GM21737 (cell line): ENCODE measurements at regions not wholly inside any gene's neighbourhood (a gene's known extent, or its start where the extent isn't known, plus 50 kb on each side); places are given as distances from the start of the nearest gene placed in this dataset.
"Not testable (repeated sequence)": the region's sequence is repeated elsewhere in the genome, so short reads cannot be mapped to it uniquely, and the experiment has no call there.

ENCODE experiments used
- ATAC-seq: cut with Tn5 transposase; IDR thresholded peaks from one replicate; pipeline ENCODE4 v1.9.1; 2021; ENCODE audit warnings: mild to moderate bottlenecking, moderate library complexity; ENCODE audit not compliant: unreplicated experiment

DNA sequence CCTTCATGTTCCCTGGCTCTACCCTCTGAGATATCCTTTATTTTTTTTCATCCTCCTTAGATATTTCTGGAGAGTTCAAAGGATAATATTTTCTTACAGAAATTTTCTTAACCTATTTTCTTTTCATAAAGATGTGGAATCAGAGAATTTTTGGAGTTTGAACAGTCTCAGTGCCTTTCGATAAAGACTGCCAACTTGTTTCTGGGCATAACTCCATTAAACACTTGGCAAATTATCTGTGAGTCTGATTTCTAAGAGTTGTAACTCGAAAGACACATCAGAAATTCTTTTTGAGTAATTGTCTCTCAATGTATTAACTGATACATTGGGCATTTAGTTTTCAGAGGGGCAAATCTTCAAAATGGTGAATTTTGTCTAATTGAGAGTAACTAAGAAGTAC is 1255.6 kb downstream of the NCAM2 start:
- no peak for ATAC-seq

DNA sequence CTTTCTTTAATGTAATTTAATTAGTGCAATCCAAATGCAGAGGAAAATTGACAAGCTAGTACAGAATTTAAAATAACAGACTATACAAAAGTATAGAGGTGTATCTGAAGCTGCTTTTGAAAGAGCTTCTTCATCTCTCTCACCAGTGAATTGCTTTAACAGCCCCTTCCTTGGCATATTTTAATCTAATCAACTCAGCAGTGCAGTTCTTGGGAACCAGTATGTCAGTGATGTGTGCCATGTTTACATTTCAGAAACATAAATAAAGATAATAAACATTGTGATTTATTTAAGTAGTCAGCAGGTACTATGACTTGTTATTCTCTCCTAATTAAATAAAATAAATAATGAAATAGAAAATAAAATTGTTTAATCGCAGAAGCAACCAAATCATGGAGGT is 1260.6 kb downstream of the NCAM2 start:
- no peak for ATAC-seq

DNA sequence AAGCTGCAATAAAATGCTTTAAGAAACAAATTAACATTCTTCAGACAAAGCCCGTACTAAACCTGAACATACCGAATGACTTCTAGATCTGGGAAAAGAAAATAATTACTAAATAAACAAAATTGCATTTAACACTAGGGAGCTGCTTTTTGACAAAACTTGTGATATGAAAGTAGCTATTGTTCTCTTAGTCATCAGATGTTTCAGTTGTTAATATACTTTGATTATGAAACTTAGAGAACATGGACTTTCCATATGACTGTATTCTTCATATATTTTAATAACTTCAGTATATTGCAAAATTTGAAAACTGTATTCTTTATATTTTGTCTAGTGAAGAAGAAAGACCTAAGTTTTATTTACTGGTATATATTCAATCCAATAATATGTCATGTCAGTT is 1262.1 kb downstream of the NCAM2 start:
- no peak for ATAC-seq

DNA sequence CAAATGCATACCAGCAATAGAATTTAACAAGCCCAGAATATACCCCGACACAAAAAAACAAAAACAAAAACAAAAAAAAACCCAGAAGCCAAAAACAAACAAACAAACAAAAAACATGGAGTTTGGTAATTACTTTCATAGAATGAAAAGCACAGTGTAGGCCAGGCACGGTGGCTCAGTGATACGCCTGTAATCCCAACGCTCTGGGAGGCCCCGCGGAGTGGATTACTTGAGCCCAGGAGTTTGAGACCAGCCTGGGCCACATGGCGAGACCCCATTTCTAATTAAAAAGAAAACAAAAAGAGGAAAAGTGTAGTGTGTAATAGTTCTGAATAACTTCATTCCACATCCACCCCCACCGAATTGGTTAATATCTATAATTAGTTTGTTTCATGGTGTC is 1265.7 kb downstream of the NCAM2 start:
- ATAC-seq: no peak

DNA sequence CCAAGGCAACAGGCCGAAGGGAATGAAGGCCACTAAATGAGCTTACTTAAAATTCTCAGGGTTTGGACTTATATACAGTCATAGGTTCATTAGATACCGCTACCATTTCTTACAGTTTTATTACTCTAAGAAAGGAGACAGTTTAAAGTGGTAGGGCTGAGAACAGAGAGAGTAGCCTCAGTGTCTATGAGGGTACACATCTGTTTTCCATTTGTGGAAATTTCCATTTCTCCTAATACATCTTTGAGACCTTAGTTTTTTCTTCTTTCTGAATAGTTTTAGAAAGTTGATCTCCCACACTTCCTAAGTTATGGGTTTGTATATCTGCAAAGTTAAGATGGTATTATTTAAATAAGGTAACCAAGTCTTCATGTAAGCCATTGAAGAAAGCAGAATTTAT is 1279.1 kb downstream of the NCAM2 start:
- no peak for ATAC-seq

DNA sequence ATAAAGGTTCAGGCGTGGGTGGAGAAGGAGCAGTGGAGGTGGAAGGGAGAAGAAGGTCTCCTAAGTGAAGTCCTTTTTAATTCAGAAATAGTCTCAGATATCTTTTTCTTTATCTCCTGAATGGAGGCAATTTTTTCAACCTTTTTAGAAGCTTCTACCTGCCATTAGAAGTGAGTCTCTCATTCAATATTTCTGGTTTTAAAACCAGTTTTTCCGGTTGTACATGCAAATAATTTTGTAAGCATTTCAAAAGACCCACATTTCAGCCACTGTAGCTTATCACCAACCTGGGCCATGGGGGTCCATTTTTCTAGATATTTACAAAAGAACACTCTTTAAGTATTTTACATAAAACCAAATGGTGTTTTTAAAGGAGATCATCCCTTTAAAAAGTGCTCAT is 1280.2 kb downstream of the NCAM2 start:
- ATAC-seq: no peak

DNA sequence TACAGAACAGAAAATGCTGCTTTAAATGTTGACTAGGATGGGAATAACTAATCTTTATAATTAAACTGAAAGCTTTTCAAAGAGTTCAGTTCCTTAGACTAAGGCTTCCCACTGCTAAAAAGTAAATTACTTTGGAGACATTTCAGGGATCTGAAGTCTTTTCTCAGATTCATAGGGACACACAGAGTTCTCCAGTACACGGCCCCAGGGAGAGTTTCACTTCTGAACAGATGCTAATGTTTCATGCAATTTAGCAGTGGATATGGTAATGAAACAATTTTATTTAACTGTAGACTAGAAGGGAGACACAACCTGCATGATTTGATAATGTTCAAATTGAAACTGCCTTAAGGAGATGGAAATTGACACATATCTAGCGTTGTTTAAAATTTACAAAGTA is 1282.6 kb downstream of the NCAM2 start:
- no peak for ATAC-seq

DNA sequence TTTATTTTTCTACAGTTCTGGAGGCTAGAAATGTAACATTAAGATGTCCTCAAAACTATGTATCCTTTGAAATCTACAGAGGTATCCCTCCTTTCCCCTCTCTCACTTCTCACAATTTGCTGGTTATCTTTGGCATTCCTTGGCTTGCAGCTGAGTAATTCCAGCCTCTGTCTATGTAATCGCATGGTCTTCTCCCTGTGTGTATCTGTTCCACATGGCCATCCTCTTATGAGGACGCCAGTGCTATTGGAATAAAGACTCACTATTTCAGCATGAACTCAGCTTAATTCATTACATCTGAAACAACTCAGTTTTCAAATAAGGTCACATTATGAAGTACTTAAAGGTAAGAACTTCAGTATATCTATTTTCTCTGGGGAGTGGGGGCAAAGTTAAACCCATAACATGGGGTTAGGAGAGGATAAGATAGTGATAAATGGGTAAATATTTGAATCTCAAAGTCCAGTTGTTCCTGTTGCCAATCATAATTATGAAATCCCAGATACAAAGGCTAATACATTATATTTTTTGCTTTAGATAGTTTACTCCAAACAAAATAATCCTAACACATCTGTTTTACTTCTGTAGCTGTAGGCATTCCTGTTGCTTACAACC is 1290.8 kb downstream of the NCAM2 start:
- no peak for ATAC-seq

DNA sequence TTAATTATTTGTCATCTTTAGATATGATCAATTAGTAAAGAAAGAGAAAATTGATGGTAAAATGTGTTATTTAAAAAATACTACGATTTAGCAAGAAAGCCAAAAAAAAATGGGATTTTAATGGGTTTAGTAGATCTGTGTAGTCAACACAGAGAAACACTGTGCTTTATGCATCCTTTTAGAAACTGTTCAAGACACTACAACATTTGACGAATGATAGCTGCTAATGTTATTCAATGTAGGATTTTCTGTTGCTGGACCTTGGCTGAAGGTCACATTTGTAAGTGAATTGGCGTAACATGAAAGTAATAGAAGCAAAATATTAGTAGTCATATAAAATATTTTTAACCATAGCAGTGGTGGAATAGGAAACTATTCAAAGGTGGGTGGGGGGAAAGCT is 1293.9 kb downstream of the NCAM2 start:
- ATAC-seq: no peak

DNA sequence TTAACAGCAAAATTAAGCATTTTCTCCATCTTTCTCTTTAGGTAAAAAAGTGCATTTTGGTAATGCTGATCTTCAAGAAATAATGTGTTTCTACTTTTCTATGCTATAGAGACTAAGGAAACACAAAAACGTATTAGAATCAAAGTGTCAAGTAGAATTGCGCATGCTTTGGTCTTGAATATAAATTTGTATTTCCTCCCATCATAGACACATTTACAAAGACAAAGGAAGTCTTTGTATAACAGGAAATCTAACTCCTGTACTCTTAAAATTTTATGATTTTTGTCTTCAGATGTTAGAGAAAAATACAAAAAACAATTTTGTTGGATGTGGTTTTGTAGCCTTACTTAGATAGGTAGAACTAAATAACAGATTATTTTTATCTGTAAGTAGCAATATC is 1299.4 kb downstream of the NCAM2 start:
- no peak for ATAC-seq

DNA sequence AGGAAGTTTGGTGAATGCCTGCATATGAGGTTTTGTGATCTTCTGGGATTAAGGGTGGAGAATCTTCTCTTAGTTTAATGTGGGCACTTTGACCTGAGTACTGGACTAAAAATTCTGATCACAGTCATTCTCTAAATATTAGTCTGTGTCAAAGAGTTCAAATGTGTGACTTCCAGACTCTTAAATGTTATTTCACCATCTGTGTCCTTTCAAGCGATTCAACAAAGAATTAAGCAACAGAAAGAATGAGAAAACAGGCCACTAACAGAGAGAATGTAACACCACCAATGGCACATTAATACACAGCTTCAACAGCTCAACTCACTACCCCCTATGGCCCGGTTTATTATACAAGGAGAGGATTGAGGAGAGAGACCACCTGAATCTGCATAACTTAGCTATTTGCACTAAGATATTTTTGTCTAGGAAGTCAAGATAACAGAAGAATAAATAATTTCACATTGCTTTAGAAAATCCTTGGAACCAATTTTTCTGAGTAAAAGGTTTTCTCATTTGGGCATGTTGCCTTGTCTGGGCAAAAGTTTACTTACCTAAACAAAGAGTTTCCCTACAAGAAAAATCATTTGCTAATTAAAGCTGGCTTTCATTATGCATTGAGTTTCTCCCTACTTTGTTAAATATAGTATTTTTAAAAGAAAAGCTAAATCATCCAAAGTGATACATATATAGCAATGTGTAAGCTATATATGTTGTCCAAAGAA is 1313.7 kb downstream of the NCAM2 start:
- no peak for ATAC-seq

DNA sequence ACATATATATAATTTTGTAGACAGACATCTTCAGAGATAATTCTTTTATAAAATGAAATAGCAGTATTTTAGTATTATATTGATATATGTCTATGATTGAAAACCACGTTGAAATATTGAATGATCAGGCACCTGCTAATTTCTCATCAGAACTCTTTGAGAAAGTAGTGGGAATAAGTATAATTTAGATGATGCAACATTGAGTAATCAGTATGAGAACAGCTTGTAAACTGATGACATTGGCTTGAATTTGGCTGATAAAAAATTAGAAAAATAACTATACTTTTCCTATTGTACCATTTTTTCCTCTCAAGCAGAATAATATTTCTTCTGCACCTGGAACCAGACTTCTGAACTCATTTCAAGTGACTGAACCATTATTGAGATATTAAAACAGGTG is 1316.8 kb downstream of the NCAM2 start:
- no peak for ATAC-seq

DNA sequence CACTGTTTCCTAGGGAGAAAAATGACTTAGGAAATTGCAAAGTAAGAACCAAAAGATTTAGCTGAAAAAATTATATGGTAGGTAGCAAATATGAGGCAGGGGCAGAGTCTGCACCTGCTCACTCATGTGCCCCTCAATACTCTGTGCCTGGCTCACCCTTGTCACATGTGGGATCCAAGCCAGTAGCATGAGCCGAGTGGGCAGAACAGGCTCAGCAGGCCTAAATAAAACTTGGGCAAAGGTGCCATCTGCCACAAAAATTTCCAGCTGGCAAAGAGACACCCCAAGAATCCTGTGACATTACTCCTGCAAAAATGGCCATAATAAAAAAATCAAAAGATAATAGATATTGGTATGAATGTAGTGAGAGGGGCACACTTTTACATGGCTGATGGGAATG is 1321.2 kb downstream of the NCAM2 start:
- ATAC-seq: no peak

DNA sequence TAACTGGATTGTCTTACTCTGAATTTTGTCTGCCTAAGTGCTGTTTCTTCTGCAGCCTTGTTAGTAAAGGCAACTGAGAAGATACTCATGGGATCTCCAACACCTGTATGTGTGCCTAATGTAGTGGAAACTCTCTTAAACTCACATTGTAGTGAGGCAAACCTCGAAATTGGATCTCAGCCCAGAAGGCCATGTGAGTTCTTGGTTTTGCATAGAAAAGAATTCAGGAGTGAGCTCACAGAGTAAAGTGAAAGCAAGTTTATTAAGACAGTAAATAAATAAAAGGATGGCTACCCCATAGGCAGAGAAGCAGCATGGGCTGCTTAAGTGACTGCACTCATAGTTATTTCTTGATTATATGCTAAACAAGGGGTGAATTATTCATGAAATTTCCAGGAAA is 1344.7 kb downstream of the NCAM2 start:
- ATAC-seq: no peak

DNA sequence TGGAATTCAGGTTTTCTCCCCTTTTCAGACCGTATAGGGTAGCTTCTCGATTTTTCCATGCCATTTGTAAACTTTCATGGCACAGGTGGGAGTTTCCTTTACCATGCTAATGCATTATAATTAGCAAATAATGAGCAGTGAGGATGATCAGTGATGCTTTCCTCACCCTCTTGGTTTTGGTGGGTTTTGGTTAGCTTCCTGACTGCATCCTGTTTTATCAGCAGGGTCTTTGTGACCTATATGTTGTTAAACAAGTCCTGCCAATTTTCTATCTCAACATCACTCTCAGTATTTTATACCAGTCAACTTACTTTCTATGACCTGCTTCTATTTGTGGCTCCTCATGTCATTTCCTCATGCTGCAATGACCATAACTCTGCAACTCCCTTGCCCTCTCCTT is 1345.1 kb downstream of the NCAM2 start:
- no peak for ATAC-seq

DNA sequence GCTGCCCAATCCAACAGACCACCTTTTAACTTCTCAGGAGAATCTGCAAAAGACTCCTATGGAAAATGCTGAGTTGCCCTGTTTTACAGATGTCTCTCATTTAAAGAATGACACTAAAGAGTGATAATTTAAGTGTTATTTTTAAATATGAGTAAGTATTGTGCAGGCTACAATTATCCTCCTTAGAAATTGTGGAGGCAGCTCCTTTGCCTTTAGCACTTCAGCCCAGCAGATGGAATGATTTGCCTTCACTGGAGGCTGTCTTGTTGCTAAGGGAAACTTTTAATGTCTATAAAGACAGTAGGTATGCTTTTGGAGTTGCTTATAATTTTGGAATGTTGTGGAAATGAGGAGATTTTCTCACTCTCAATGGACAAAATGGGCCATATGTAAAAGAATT is 1345.5 kb downstream of the NCAM2 start:
- no peak for ATAC-seq

DNA sequence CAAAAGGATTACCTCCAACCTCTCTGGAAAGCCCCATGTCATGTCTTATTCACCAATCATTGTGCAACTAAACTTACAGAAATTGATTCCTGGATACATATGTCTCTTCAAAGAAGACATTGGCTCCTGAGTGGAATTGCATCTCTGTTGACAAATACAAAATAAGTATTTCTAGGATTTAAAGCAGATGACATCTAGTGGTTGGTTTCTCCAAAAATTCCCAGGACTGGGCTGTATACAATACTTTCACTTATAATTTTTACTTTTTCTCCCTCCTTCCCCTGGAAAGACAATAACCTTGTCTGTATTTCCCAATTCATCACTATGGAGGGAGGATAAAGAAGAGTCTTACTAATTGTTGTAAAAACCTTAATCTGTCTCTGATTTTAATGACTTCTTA is 1347.4 kb downstream of the NCAM2 start:
- ATAC-seq: no peak

DNA sequence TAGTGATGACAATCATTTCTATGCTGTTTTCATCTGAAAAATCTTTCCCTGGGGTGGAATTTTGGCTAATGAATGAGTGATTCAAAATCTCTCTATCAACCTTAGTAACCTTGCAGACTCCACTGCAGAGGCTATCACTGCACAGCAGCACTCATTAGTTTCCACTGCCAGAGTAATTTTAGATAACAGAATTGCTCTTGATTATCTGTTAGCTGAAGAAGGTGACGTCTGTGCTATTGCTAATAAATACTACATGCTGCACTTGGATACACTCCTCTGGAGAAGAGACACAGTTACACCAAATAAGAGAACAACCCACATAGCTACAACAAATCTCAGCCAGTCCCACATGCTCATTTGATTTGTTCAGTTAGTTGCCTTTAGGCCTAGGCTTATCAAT is 1348.4 kb downstream of the NCAM2 start:
- ATAC-seq: no peak

DNA sequence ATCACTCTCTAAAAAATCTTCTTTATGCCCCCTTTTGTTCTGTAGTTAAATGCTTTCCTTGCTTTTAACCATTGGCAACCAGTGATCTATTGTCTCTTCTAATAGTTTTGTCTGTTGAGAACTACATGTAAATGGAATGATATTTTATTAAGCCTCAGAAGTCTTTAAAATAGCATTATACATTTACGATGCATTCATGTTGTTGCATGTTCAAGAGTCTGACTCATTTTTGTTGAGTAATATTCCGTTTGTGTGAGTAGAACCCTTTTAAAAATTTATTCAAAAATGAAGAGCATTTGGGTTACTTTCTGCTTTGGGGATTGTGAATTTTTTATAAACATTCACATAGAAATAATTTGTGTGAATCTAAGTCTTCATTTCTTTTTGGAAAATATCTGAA is 1352.9 kb downstream of the NCAM2 start:
- ATAC-seq: no peak

DNA sequence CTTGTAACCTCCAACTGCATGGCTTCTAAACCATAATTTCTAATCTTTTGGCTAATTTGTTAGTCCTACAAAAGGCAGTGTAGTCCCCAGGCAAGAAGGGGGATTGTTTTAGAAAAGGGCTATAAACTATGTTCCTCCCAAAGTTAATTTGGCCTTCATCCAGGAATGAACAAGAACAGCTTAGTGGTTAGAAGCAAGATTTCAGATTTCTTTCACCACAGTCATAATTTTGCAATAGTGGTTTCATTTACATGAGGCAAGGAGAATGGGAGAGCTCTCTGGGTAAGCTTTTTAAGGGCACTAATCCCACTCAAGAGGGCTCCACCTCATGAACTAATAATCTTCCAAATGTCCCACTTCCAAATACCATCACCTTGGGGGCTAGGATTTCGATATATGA is 1353.9 kb downstream of the NCAM2 start:
- ATAC-seq: no peak

DNA sequence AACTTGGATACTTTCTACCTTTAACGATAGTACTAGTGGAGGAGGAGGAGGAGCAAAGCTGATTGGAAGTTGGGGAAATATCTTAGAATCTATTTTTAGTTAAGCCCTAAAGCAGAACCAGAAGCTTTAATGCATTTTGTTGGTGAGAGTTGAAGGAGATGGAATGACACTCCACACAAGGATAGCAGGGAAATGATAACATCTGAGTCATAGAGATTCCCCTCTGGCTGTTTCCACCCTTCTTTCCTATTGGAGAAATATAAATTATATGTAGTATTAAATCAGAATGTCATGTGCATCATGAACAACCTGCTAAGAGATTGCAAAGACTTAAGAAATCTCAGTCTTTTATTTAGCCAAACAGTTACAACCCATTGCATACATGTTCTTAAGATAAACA is 1357.7 kb downstream of the NCAM2 start:
- ATAC-seq: no peak

DNA sequence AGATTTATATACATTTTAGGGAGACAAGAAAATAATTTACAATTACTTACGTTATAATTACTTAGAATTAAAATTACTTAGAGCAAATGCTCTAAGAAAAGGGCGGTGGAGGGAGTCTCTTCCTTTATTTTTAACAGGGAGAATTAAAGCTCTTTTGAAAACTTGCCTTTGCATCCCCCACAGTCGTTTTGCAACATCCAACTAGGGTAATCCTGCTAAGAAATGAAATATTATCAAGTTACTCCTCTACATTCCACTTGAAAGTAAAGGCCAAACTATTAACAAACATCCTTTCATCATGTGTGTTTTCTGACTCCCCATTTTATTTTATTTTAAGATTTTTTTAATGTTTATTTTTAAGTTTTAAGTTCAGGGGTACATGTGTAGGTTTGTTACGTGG is 1358.5 kb downstream of the NCAM2 start:
- ATAC-seq: no peak

DNA sequence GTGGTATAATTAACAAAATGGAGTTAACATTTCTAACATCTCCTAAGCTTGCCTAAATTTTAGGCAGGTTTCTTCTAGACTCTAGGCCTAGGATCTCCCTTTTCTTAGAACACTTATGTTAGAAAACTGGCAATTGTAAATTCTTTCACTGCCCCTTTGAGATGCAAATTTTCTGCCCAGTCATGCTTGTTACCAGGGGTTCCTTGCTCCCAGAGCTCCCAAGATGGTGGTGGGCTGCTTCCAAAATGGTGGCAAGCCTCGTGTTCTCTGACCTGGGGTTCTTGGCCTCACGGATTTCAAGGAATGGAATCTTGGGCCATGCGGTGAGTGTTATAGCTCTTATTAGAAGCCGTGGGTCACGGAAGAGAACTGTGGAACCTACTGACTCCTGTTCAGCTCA is 1361.4 kb downstream of the NCAM2 start:
- ATAC-seq: not testable (repeated sequence)
